Stimulated activated memory B cell treated with anti-CD40 and anti-IgM and Interleukin-4, amounts not matched to agents 10 μg/mL and 1 μg/mL and 100 μg/mL, for 72 hours (primary cell): ENCODE measurements at regions not wholly inside any gene's neighbourhood (a gene's known extent, or its start where the extent isn't known, plus 50 kb on each side); places are given as distances from the start of the nearest gene placed in this dataset.
"Not testable (repeated sequence)": the region's sequence is repeated elsewhere in the genome, so short reads cannot be mapped to it uniquely, and the experiment has no call there.

ENCODE experiments used
- ATAC-seq: fragments of 150-1000 bp; cut with Tn5 transposase; 2 replicates; pipeline ENCODE4 v1.10.0; 2021
- H3K27ac Mint-ChIP-seq: one replicate; pipeline ENCODE4 v1.8.0; 2022; ENCODE audit warnings: mild to moderate bottlenecking, mixed read lengths
- H3K27me3 Mint-ChIP-seq: one replicate; pipeline ENCODE4 v1.8.0; 2022; ENCODE audit warnings: mixed read lengths
- H3K36me3 Mint-ChIP-seq: one replicate; pipeline ENCODE4 v1.8.0; 2022; ENCODE audit warnings: mixed read lengths
- H3K4me1 Mint-ChIP-seq: one replicate; pipeline ENCODE4 v1.8.0; 2022; ENCODE audit warnings: mixed read lengths
- H3K4me3 Mint-ChIP-seq: one replicate; pipeline ENCODE4 v1.8.0; 2022; ENCODE audit warnings: mild to moderate bottlenecking, moderate library complexity, mixed read lengths
- H3K9me3 Mint-ChIP-seq: one replicate; pipeline ENCODE4 v1.8.0; 2022; ENCODE audit warnings: mixed read lengths

DNA sequence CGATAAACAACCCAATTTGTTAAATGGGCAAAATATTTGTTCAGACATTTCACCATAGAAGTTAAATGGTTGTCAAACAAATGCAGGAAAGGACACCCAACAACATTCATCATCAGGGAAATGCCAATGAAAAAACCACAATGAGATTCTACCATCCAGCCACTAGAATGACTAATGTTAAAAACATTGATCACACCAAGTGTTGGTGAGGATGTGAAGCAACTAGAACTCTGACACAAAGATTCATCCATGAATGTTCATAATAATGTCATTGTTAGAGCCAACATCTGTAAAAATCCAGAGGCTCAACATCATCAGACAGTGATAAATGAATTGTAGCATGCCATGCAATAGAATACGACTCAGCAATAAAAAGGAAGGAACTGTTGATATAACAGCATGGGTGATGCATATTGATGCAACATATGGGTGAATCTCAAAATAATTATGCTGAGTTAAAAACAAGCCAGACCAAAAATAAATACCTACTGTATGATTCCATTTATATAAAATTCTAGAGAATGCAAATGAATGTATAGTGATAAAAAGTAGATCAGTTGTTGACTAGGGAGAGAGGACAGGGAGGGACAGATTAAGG is 55.9 kb upstream of the UNC5A start:
- ATAC-seq, result no peak
- no peaks in the 10 kb centered on the region for H3K36me3 Mint-ChIP-seq
- peaks cover 16% of the 10 kb centered on the region for H3K9me3 Mint-ChIP-seq
- H3K4me3 Mint-ChIP-seq, result no peak overlapping the region
- no peaks in the 10 kb centered on the region for H3K4me1 Mint-ChIP-seq
- peaks cover 67% of the 10 kb centered on the region for H3K27me3 Mint-ChIP-seq
- H3K27ac Mint-ChIP-seq, result no peak overlapping the region

DNA sequence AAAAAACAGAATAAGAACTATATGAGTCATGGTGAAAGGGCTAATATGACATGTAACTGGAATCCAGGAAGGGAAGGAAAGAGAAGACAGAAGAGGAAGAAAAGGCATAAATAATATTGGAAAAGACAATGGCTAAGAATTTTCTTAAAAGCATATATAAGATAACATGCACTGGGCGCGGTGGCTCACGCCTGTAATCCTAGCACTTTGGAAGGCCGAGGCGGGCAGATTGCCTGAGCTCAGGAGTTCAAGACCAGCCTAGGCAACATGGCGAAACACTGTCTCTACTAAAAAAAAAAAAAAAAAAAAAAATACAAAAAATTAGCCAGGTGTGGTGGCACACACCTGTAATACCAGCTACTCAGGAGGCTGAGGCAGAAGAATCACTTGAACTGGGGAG is 54.8 kb upstream of the UNC5A start:
- not testable (repeated sequence) for H3K4me3 Mint-ChIP-seq, ATAC-seq, H3K4me1 Mint-ChIP-seq, H3K27ac Mint-ChIP-seq, H3K36me3 Mint-ChIP-seq
- Mint-ChIP-seq H3K27me3 (peaks cover 63% of the 10 kb centered on the region), H3K9me3 (peaks cover 16% of the 10 kb centered on the region)

DNA sequence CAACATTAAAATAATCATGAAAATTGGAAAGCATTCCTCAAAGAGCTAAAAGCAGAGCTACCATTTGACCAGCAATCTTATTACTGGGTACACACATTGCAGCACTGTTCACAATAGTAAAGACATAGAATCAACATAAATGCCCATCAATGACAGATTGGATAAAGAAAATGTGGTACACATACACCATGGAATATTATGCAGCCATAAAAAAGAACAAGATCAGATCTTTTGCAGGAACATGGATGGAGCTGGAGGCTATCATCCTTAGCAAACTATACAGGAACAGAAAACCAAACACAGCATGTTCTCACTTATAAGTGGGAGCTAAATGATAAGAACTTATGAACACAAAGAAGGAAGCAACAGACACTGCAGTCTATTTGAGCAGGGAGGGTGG is 52.8 kb upstream of the UNC5A start:
- H3K4me1 Mint-ChIP-seq, ATAC-seq, H3K4me3 Mint-ChIP-seq, H3K36me3 Mint-ChIP-seq, H3K27ac Mint-ChIP-seq: not testable (repeated sequence)
- peaks cover 43% of the 10 kb centered on the region for H3K27me3 Mint-ChIP-seq
- H3K9me3 Mint-ChIP-seq, result peaks cover 19% of the 10 kb centered on the region
